ENCODE measurements at regions not wholly inside any gene's neighbourhood (a gene's known extent, or its start where the extent isn't known, plus 50 kb on each side); places are given as distances from the start of the nearest gene placed in this dataset.

DNA sequence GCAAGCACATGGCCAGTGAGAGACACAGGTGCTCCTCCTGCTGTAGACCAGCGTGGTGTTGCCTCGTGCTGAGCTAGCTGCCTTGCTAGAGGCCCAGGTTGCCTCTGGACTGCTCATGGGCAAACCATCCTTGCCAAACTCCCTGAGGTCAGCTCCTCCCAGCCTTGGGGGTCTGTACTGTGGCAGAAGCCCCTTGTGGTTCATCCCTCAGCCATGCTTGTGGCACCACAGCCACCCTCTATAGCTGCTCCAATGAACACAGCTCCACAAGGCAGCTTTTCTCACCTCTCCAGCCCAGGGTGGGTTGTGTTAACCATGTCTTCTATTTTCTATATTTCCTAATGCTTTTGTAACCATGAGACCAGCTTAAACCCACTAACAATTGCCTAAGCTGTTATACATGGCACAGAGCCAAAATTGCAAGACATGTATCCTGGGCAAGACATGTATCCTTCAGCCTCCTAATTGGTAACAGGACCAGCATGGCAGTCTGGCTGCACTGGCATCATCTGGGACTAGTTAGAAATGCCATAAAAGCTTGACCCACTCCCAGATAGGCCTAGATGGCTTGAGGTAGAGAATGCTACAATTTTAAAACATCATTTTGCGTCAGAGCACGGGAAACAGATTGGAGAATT lies 183.1 kb upstream of the S1PR3 start:
- ChIA-PET POLR2A (no interaction called here), CTCF (no interaction called here)
- no peak overlapping the region for H3K4me3 Mint-ChIP-seq
- no peak overlapping the region for H3K27ac ChIP-seq (ENCODE audit: low read length)
- H3K36me3 Mint-ChIP-seq = no peaks in the 10 kb centered on the region
- H3K27me3 ChIP-seq (replicated peaks in 1 of 2; ENCODE audit: control insufficient read depth in 2 of 2, extremely low read depth in 1 of 2, insufficient read depth in 2 of 2, low read length in 1 of 2) = peaks cover 0 to 18% of the 10 kb centered on the region in 2 experiments
- no peaks in the 10 kb centered on the region for H3K9me3 Mint-ChIP-seq
- DNase-seq = no peak
- H3K9me3 ChIP-seq = no peaks in the 10 kb centered on the region
- H3K4me1 Mint-ChIP-seq = no peaks in the 10 kb centered on the region
- H3K4me3 ChIP-seq (ENCODE audit: control insufficient read depth in 1 of 2, extremely low read depth in 1 of 2, low read length in 1 of 2) = no peak overlapping the region
- WGBS (ENCODE audit: insufficient coverage) = 94% methylated on average over 4 of the region's 4 CpGs
- no peak overlapping the region for H3K27ac Mint-ChIP-seq
- peaks cover 24 to 50% of the 10 kb centered on the region in 2 donors for H3K27me3 Mint-ChIP-seq
- no peak for ATAC-seq (replicated peaks in 1 of 4)
- no peaks in the 10 kb centered on the region for H3K36me3 ChIP-seq (ENCODE audit: control insufficient read depth in 2 of 2, extremely low read depth in 1 of 2, insufficient read depth in 1 of 2, low read length in 1 of 2)
- H3K4me1 ChIP-seq (ENCODE audit: control insufficient read depth in 1 of 2, extremely low read depth in 1 of 2, insufficient read depth in 2 of 2, low read length in 2 of 2) = no peaks in the 10 kb centered on the region

- no peaks in the 10 kb centered on the region for H3K36me3 ChIP-seq (ENCODE audit: control insufficient read depth in 2 of 2, extremely low read depth in 1 of 2, insufficient read depth in 1 of 2, low read length in 1 of 2)
- H3K4me3 Mint-ChIP-seq = no peak overlapping the region
- H3K27me3 ChIP-seq (replicated peaks in 1 of 2; ENCODE audit: control insufficient read depth in 2 of 2, extremely low read depth in 1 of 2, insufficient read depth in 2 of 2, low read length in 1 of 2) = peaks cover 0 to 22% of the 10 kb centered on the region in 2 experiments
- no peaks in the 10 kb centered on the region for H3K9me3 ChIP-seq
- H3K4me1 Mint-ChIP-seq = no peaks in the 10 kb centered on the region
- H3K9me3 Mint-ChIP-seq = no peaks in the 10 kb centered on the region
- H3K27ac ChIP-seq (ENCODE audit: low read length) = no peak overlapping the region
- WGBS (ENCODE audit: insufficient coverage) = 75% methylated on average over 3 of the region's 5 CpGs
- H3K4me1 ChIP-seq (ENCODE audit: control insufficient read depth in 1 of 2, extremely low read depth in 1 of 2, insufficient read depth in 2 of 2, low read length in 2 of 2) = no peaks in the 10 kb centered on the region
- CTCF ChIA-PET = no interaction called here
- H3K4me3 ChIP-seq (ENCODE audit: control insufficient read depth in 1 of 2, extremely low read depth in 1 of 2, low read length in 1 of 2) = no peak overlapping the region
- no peaks in the 10 kb centered on the region for H3K36me3 Mint-ChIP-seq
- peaks cover 29 to 46% of the 10 kb centered on the region in 2 donors for H3K27me3 Mint-ChIP-seq
- H3K27ac Mint-ChIP-seq = no peak overlapping the region
- DNase-seq = no peak
- no peak for ATAC-seq (replicated peaks in 1 of 4)
- POLR2A ChIA-PET = no interaction called here
Observed at GRCh38 chr9:88808761-88809354, 182.4 kb upstream of the S1PR3 start.

- Mint-ChIP-seq H3K9me3 (no peaks in the 10 kb centered on the region), H3K27me3 (peaks cover 25 to 40% of the 10 kb centered on the region in 2 donors), H3K4me3 (no peak overlapping the region), H3K36me3 (no peaks in the 10 kb centered on the region), H3K4me1 (no peaks in the 10 kb centered on the region), H3K27ac (no peak overlapping the region)
- POLR2A ChIA-PET = no interaction called here
- Histone ChIP-seq H3K4me1 (ENCODE audit: control insufficient read depth in 1 of 2, extremely low read depth in 1 of 2, insufficient read depth in 2 of 2, low read length in 2 of 2) (no peaks in the 10 kb centered on the region), H3K27ac (ENCODE audit: low read length) (no peak overlapping the region), H3K36me3 (ENCODE audit: control insufficient read depth in 2 of 2, extremely low read depth in 1 of 2, insufficient read depth in 1 of 2, low read length in 1 of 2) (no peaks in the 10 kb centered on the region), H3K27me3 (replicated peaks in 1 of 2; ENCODE audit: control insufficient read depth in 2 of 2, extremely low read depth in 1 of 2, insufficient read depth in 2 of 2, low read length in 1 of 2) (peaks cover 0 to 26% of the 10 kb centered on the region in 2 experiments), H3K9me3 (no peaks in the 10 kb centered on the region), H3K4me3 (ENCODE audit: control insufficient read depth in 1 of 2, extremely low read depth in 1 of 2, low read length in 1 of 2) (no peak overlapping the region)
- 75% methylated on average over 3 of the region's 9 CpGs for WGBS (ENCODE audit: insufficient coverage)
- DNase-seq (no peak), ATAC-seq (replicated peaks in 1 of 4) (no peak)
- CTCF ChIA-PET = no interaction called here
Observed at GRCh38 chr9:88809355-88810161, 181.7 kb upstream of the S1PR3 start.

DNA sequence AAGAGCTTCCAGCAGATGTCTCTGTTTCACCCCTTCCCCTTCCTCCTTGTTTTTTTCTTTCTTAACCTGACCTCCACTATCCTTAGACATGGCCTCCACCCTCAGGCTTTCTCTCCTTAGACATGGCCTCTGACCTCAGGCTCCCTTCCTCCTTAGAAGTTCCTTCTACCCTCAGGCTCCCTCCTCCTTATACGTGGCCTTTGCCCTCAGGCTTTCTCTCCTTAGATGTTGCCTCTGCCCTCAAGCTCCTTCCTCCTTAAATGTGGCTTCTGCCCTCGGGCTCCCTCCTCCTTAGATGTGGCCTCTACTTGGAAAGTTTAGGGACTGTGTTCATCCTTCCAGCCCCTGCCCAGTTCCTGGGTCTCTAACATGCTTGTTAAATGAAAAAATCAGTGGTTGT lies 180.4 kb upstream of the S1PR3 start:
- Histone ChIP-seq H3K27ac (ENCODE audit: low read length) (no peak overlapping the region), H3K4me1 (ENCODE audit: control insufficient read depth in 1 of 2, extremely low read depth in 1 of 2, insufficient read depth in 2 of 2, low read length in 2 of 2) (no peaks in the 10 kb centered on the region), H3K9me3 (no peaks in the 10 kb centered on the region), H3K4me3 (ENCODE audit: control insufficient read depth in 1 of 2, extremely low read depth in 1 of 2, low read length in 1 of 2) (no peak overlapping the region), H3K36me3 (ENCODE audit: control insufficient read depth in 2 of 2, extremely low read depth in 1 of 2, insufficient read depth in 1 of 2, low read length in 1 of 2) (no peaks in the 10 kb centered on the region), H3K27me3 (replicated peaks in 1 of 2; ENCODE audit: control insufficient read depth in 2 of 2, extremely low read depth in 1 of 2, insufficient read depth in 2 of 2, low read length in 1 of 2) (peaks cover 0 to 31% of the 10 kb centered on the region in 2 experiments)
- no peak for ATAC-seq (replicated peaks in 1 of 4)
- Mint-ChIP-seq H3K4me3 (no peak overlapping the region), H3K4me1 (no peaks in the 10 kb centered on the region), H3K27me3 (peaks cover 33 to 50% of the 10 kb centered on the region in 2 donors), H3K9me3 (no peaks in the 10 kb centered on the region), H3K27ac (no peak overlapping the region), H3K36me3 (no peaks in the 10 kb centered on the region)
- no peak for DNase-seq
- ChIA-PET CTCF (no interaction called here), POLR2A (no interaction called here)
- WGBS (ENCODE audit: insufficient coverage) = 25% methylated on average over 1 of the region's 2 CpGs

- ChIA-PET POLR2A (no interaction called here), CTCF (no interaction called here)
- ATAC-seq (replicated peaks in 1 of 4) = no peak
- Histone ChIP-seq H3K27me3 (replicated peaks in 1 of 2; ENCODE audit: control insufficient read depth in 2 of 2, extremely low read depth in 1 of 2, insufficient read depth in 2 of 2, low read length in 1 of 2) (peaks cover 0 to 32% of the 10 kb centered on the region in 2 experiments), H3K36me3 (ENCODE audit: control insufficient read depth in 2 of 2, extremely low read depth in 1 of 2, insufficient read depth in 1 of 2, low read length in 1 of 2) (no peaks in the 10 kb centered on the region), H3K4me1 (ENCODE audit: control insufficient read depth in 1 of 2, extremely low read depth in 1 of 2, insufficient read depth in 2 of 2, low read length in 2 of 2) (no peaks in the 10 kb centered on the region), H3K4me3 (ENCODE audit: control insufficient read depth in 1 of 2, extremely low read depth in 1 of 2, low read length in 1 of 2) (no peak overlapping the region), H3K9me3 (no peaks in the 10 kb centered on the region), H3K27ac (ENCODE audit: low read length) (no peak overlapping the region)
- Mint-ChIP-seq H3K4me3 (no peak overlapping the region), H3K27me3 (peaks cover 36 to 50% of the 10 kb centered on the region in 2 donors), H3K36me3 (no peaks in the 10 kb centered on the region), H3K4me1 (no peaks in the 10 kb centered on the region), H3K9me3 (no peaks in the 10 kb centered on the region), H3K27ac (no peak overlapping the region)
- DNase-seq = no peak
- no CpG with 5 or more reads among the region's 7 CpGs for WGBS (ENCODE audit: insufficient coverage)
Observed at GRCh38 chr9:88811511-88811910, 179.8 kb upstream of the S1PR3 start.

DNA sequence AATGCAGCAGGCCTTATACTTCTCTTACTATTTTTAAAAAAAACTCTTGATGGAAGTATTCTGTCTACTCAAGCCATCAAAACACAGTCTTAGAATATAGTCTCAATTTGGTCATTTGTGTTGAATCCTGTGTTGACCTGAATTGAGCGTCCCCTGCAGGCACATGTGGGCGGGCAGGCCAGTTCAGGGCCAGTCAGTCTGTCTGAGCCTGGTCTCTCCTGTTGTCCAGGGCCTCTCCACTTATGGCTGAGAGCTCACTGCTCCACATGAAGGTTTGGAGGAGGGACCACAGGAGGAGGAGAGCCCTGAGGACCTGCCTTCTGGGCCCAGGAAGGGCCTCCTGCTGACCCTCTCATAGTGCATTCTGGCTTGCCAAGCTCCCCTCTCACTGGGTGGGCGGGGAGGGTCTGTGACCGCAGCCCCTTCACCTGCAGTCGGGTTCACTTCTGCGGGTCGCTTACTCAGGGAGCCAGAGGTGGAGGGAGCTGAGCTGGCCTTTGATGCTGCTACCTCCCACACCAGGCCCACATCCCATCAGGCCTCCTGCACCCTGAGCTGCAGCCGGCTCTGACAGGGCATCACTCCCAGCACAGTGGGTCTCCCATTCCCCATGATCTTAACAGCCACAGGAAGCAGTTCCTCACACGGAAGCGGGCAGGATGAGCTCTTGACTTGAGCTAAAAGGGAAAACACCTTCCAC lies 178.2 kb upstream of the S1PR3 start:
- ChIA-PET CTCF (no interaction called here), POLR2A (no interaction called here)
- Mint-ChIP-seq H3K27ac (no peak overlapping the region), H3K27me3 (peaks cover 33 to 44% of the 10 kb centered on the region in 2 donors), H3K4me1 (no peaks in the 10 kb centered on the region), H3K9me3 (no peaks in the 10 kb centered on the region), H3K36me3 (no peaks in the 10 kb centered on the region), H3K4me3 (no peak overlapping the region)
- no peaks in the 10 kb centered on the region for H3K4me1 ChIP-seq (ENCODE audit: control insufficient read depth in 1 of 2, extremely low read depth in 1 of 2, insufficient read depth in 2 of 2, low read length in 2 of 2)
- no peak overlapping the region for H3K4me3 ChIP-seq (ENCODE audit: control insufficient read depth in 1 of 2, extremely low read depth in 1 of 2, low read length in 1 of 2)
- 84% methylated on average over 9 of the region's 10 CpGs for WGBS (ENCODE audit: insufficient coverage)
- H3K27me3 ChIP-seq (replicated peaks in 1 of 2; ENCODE audit: control insufficient read depth in 2 of 2, extremely low read depth in 1 of 2, insufficient read depth in 2 of 2, low read length in 1 of 2) = peaks cover 0 to 31% of the 10 kb centered on the region in 2 experiments
- no peaks in the 10 kb centered on the region for H3K36me3 ChIP-seq (ENCODE audit: control insufficient read depth in 2 of 2, extremely low read depth in 1 of 2, insufficient read depth in 1 of 2, low read length in 1 of 2)
- H3K9me3 ChIP-seq = no peaks in the 10 kb centered on the region
- H3K27ac ChIP-seq (ENCODE audit: low read length) = no peak overlapping the region
- DNase-seq = no peak
- ATAC-seq (replicated peaks in 1 of 4) = no peak

Data from T-cell (primary cell).